Activated T-helper 17 cell treated with anti-CD3 and anti-CD28 coated beads, Interleukin-2, amount 50 U/mL, for 72 hours (primary cell): ENCODE measurements at regions not wholly inside any gene's neighbourhood (a gene's known extent, or its start where the extent isn't known, plus 50 kb on each side); places are given as distances from the start of the nearest gene placed in this dataset.

Source experiments
- ATAC-seq: fragments of 150-1000 bp; cut with Tn5 transposase; replicated peaks from 2 replicates; pipeline ENCODE4 v1.10.0; 2021; ENCODE audit warnings: mild to moderate bottlenecking, moderate library complexity
- H3K27ac Mint-ChIP-seq: one replicate; pipeline ENCODE4 v1.8.0; 2022; ENCODE audit warnings: mixed read lengths
- H3K27me3 Mint-ChIP-seq: one replicate; pipeline ENCODE4 v1.8.0; 2022; ENCODE audit warnings: mixed read lengths
- H3K36me3 Mint-ChIP-seq: one replicate; pipeline ENCODE4 v1.8.0; 2022; ENCODE audit warnings: low read depth, mild to moderate bottlenecking, mixed read lengths
- H3K4me1 Mint-ChIP-seq: one replicate; pipeline ENCODE4 v1.8.0; 2022; ENCODE audit warnings: mixed read lengths
- H3K4me3 Mint-ChIP-seq: one replicate; pipeline ENCODE4 v1.8.0; 2022; ENCODE audit warnings: mild to moderate bottlenecking, mixed read lengths
- H3K9me3 Mint-ChIP-seq: one replicate; pipeline ENCODE4 v1.8.0; 2022; ENCODE audit warnings: mixed read lengths

DNA sequence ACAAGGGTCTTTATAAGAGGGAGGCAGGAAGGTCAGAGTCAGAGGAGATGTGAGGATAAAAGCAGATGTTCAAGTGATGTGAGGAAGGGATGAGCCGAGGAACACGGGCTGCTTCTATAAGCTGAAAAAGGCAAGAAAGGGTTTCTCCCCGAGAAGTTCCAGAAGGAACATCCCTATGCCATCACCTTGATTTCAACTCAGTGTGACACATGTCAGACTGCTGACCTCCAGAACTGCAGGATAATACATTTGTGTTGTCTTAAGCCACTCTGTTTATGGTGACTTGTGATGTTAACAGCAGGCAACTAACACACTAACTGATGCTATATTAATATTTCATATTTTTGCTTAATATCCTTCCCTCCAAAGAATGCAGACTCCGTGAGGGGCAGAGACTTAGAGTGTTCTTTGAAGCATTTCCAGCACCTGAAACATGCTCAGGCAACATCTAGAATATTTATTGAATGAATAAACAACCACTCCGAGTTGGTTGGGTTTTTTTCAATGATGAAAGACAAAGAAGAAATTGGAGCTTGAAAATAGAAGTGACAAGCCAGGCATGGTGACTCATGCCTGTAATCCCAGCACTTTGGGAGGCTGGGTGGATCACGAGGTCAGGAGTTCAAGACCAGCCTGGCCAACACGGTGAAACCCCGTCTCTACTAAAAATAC lies 77.6 kb upstream of the ADRA1B start:
- Mint-ChIP-seq H3K36me3 (no peaks in the 10 kb centered on the region), H3K27ac (no peak overlapping the region), H3K27me3 (peaks cover 12% of the 10 kb centered on the region), H3K4me1 (no peaks in the 10 kb centered on the region), H3K4me3 (no peak overlapping the region), H3K9me3 (peaks cover 4% of the 10 kb centered on the region)
- no peak for ATAC-seq

DNA sequence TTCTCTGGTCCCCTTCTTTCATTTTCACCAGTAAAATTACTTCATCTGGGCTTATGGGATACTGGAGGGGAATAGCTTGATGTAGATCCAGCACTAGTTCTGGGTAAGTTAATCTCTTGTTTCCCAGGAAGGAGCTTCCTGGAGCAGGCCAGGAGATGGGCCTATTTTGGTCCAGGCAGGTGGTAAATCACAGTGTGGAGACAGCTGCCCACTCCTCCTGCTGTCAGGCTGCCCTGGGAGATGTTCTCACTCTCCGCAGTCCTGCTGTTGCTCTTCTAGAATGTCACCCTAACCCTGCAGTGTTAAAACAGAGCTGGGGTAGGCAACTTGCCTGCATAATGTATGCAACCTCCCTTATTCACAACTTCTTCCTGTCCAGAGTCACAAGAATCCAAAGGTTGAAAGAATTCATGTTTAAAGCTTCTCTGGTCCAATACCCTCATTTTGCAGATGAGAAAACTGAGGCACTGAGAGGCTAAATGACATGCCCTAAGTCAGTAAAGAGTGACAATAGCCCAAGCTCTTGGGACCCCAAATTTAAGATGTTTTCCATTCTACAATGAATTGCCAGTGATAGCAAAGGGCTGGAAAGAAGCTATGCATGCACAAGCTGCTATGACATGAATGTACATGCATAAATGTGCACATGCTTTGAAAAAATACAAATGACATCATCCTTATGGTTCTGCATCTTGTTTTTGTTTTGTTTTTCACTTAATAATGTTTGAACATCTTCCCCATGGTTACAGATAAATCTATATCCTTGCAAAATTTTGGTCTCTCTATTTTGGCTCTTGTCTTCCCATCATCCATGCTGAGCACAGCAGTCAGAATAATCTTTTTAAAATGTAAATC lies 71.8 kb upstream of the ADRA1B start:
- no peaks in the 10 kb centered on the region for H3K4me1 Mint-ChIP-seq
- no peak overlapping the region for H3K27ac Mint-ChIP-seq
- no peak for ATAC-seq
- H3K9me3 Mint-ChIP-seq: no peaks in the 10 kb centered on the region
- H3K4me3 Mint-ChIP-seq: no peak overlapping the region
- H3K36me3 Mint-ChIP-seq: no peaks in the 10 kb centered on the region
- H3K27me3 Mint-ChIP-seq: peaks cover 17% of the 10 kb centered on the region

GRCh38 chr5:159849437-159850083 lies 66.7 kb upstream of the ADRA1B start:
- H3K36me3 Mint-ChIP-seq: no peaks in the 10 kb centered on the region
- no peak for ATAC-seq
- no peaks in the 10 kb centered on the region for H3K4me1 Mint-ChIP-seq
- H3K4me3 Mint-ChIP-seq: no peak overlapping the region
- H3K9me3 Mint-ChIP-seq: no peaks in the 10 kb centered on the region
- H3K27me3 Mint-ChIP-seq: peaks cover 8% of the 10 kb centered on the region
- no peak overlapping the region for H3K27ac Mint-ChIP-seq

DNA sequence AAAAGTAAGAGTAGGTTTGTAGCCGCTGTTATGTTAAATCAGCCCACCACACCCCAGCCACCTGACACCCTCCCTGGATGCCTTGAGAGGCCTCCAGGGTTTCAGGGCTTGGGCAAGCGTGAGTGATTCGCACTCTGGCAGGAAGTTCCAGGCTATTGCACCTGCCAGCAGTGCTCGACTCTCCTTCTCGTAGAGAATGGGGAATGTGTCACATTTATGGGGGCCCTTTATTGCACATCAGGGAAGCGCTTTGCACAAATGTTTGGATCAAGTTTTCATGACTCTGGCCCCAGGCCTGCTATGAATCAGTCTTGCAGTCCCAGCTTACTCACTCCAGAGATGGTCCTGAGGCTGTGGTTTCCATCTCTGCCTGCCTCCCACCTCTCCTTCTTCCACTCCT lies 66.1 kb upstream of the ADRA1B start:
- ATAC-seq: no peak
- H3K9me3 Mint-ChIP-seq: no peaks in the 10 kb centered on the region
- no peaks in the 10 kb centered on the region for H3K36me3 Mint-ChIP-seq
- H3K27ac Mint-ChIP-seq: no peak overlapping the region
- peaks cover 8% of the 10 kb centered on the region for H3K27me3 Mint-ChIP-seq
- H3K4me1 Mint-ChIP-seq: no peaks in the 10 kb centered on the region
- H3K4me3 Mint-ChIP-seq: no peak overlapping the region

- H3K27me3 Mint-ChIP-seq: peaks cover 7% of the 10 kb centered on the region
- no peaks in the 10 kb centered on the region for H3K36me3 Mint-ChIP-seq
- no peaks in the 10 kb centered on the region for H3K4me1 Mint-ChIP-seq
- H3K9me3 Mint-ChIP-seq: no peaks in the 10 kb centered on the region
- H3K4me3 Mint-ChIP-seq: no peak overlapping the region
- H3K27ac Mint-ChIP-seq: no peak overlapping the region
- peak; percentile 28 for ATAC-seq
Measured at GRCh38 chr5:159851053-159851452, 65.2 kb upstream of the ADRA1B start.

GRCh38 chr5:159854916-159855315 lies 61.4 kb upstream of the ADRA1B start:
- ATAC-seq: no peak
- Mint-ChIP-seq H3K36me3 (no peaks in the 10 kb centered on the region), H3K4me3 (no peak overlapping the region), H3K27me3 (peaks cover 8% of the 10 kb centered on the region), H3K9me3 (no peaks in the 10 kb centered on the region), H3K27ac (no peak overlapping the region), H3K4me1 (no peaks in the 10 kb centered on the region)

DNA sequence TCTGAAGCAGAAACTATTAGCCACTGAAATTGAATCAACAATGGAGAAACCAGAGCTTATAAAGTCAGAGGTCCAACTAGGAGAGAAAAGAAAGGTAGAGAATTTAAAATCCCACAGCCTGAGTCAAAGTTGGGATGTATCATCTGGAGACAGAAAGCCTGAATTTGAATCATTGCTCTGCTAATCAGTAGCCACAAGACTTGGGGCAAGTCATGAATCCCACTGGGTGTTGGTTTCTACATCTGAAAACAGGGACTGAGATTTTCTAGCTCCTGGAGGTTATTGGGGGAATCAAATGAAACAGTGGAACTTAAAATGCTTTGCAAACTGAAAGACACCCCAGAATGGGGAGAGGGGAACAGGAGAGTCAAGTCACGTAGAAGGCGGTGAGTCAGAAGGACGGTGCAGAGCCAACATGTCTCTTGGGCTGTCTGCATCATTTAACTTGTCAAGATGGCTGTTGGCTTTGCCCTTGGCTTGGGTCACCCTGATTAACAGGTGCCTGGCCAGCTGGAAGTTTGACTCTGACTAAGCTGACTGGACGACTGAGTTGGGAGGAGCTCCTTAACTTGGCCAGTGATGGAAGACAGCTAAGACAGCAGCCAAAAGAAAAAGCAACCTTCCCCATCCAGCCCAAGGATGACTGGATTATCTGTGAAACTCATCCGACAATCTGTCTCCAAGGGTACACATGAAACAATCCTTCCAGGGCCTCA lies 60.6 kb upstream of the ADRA1B start:
- Mint-ChIP-seq H3K36me3 (no peaks in the 10 kb centered on the region), H3K9me3 (no peaks in the 10 kb centered on the region), H3K27me3 (peaks cover 8% of the 10 kb centered on the region), H3K27ac (no peak overlapping the region), H3K4me1 (no peaks in the 10 kb centered on the region), H3K4me3 (no peak overlapping the region)
- ATAC-seq: no peak

- Mint-ChIP-seq H3K4me1 (no peaks in the 10 kb centered on the region), H3K9me3 (no peaks in the 10 kb centered on the region), H3K36me3 (no peaks in the 10 kb centered on the region)
Measured at GRCh38 chr5:159858871-159859270, 57.4 kb upstream of the ADRA1B start.

GRCh38 chr5:159861086-159861485 lies 55.2 kb upstream of the ADRA1B start:
- Mint-ChIP-seq H3K4me3 (no peak overlapping the region), H3K27me3 (peaks cover 25% of the 10 kb centered on the region), H3K27ac (no peak overlapping the region), H3K36me3 (no peaks in the 10 kb centered on the region), H3K9me3 (no peaks in the 10 kb centered on the region), H3K4me1 (no peaks in the 10 kb centered on the region)
- no peak for ATAC-seq

More at GRCh38 chr5:159858871-159859270, 57.4 kb upstream of the ADRA1B start:
- Mint-ChIP-seq H3K4me3 (no peak overlapping the region), H3K27ac (no peak overlapping the region), H3K27me3 (peaks cover 13% of the 10 kb centered on the region)
- ATAC-seq: no peak

GRCh38 chr5:159864885-159865691 lies 51.2 kb upstream of the ADRA1B start:
- ATAC-seq: peak; percentile 68
- Mint-ChIP-seq H3K4me1 (no peaks in the 10 kb centered on the region), H3K9me3 (no peaks in the 10 kb centered on the region), H3K4me3 (no peak overlapping the region), H3K36me3 (no peaks in the 10 kb centered on the region), H3K27ac (no peak overlapping the region), H3K27me3 (peaks cover 27% of the 10 kb centered on the region)

DNA sequence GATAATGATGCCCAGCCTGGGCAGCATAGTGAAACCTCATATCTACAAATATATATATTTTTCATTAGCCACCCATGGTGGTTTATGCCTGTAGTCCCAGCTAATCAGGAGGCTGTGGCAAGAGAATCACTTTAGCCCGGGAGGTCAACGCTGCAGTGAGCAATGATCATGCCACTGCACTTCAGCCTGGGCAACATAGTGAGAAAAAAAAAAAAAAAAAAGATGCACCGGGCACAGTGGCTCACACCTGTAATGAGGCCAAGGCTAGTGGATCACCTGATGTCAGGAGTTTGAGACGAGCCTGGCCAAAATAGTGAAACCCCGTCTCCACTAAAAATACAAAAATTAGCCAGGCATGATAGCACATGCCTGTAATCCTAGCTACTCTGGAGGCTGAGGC lies 50.2 kb upstream of the ADRA1B start:
- no peaks in the 10 kb centered on the region for H3K36me3 Mint-ChIP-seq
- H3K27ac Mint-ChIP-seq: no peak overlapping the region
- H3K27me3 Mint-ChIP-seq: peaks cover 32% of the 10 kb centered on the region
- H3K9me3 Mint-ChIP-seq: no peaks in the 10 kb centered on the region
- ATAC-seq: no peak
- no peaks in the 10 kb centered on the region for H3K4me1 Mint-ChIP-seq
- H3K4me3 Mint-ChIP-seq: no peak overlapping the region
